ENCODE measurements at regions not wholly inside any gene's neighbourhood (a gene's known extent, or its start where the extent isn't known, plus 50 kb on each side); places are given as distances from the start of the nearest gene placed in this dataset.

GRCh38 chr2:221677688-221678087 lies 105.6 kb upstream of the EPHA4 start:
- H3K27me3 ChIP-seq (ENCODE audit: control insufficient read depth in 3 of 3, insufficient read depth in 3 of 3, low read length in 2 of 3) = no peaks in the 10 kb centered on the region
- WGBS, 2 donors = 77 to 83% methylated on average over 1 of the region's 1 CpG
- H3K4me1 ChIP-seq (ENCODE audit: control insufficient read depth in 5 of 5, insufficient read depth in 5 of 5, low read length in 5 of 5) = no peaks in the 10 kb centered on the region
- no peak for TF ChIP-seq CTCF (IDR thresholded peaks at IDR 0.05; ENCODE audit: control extremely low read depth, extremely low read depth)
- no peak for DNase-seq
- H3K4me3 ChIP-seq = no peak overlapping the region
- no peak overlapping the region for H3K27ac ChIP-seq (ENCODE audit: low read depth in 1 of 2, low read length in 1 of 2)
- H3K9me3 ChIP-seq (ENCODE audit: control insufficient read depth in 4 of 4, insufficient read depth in 3 of 4, low read length in 3 of 4) = no peaks in the 10 kb centered on the region
- no peaks in the 10 kb centered on the region for H3K36me3 ChIP-seq (ENCODE audit: control insufficient read depth in 4 of 4, insufficient read depth in 4 of 4, low read length in 4 of 4)
- no peak overlapping the region for H3K9ac ChIP-seq (ENCODE audit: insufficient read depth in 1 of 2, low read length in 2 of 2)
- no peak for ATAC-seq (ENCODE audit: insufficient read depth, low FRiP score)

GRCh38 chr2:221676566-221677172 lies 104.6 kb upstream of the EPHA4 start:
- 80 to 89% methylated on average over 6 of the region's 6 CpGs for WGBS, 2 donors

GRCh38 chr2:221675201-221675908 lies 103.3 kb upstream of the EPHA4 start:
- no peak for TF ChIP-seq CTCF (IDR thresholded peaks at IDR 0.05; ENCODE audit: control extremely low read depth, extremely low read depth)
- DNase-seq = no peak
- no peak overlapping the region for H3K27ac ChIP-seq (ENCODE audit: low read depth in 1 of 2, low read length in 1 of 2)
- H3K27me3 ChIP-seq (ENCODE audit: control insufficient read depth in 3 of 3, insufficient read depth in 3 of 3, low read length in 2 of 3) = no peaks in the 10 kb centered on the region
- H3K4me3 ChIP-seq = no peak overlapping the region
- no peaks in the 10 kb centered on the region for H3K4me1 ChIP-seq (ENCODE audit: control insufficient read depth in 5 of 5, insufficient read depth in 5 of 5, low read length in 5 of 5)
- no peak for ATAC-seq (ENCODE audit: insufficient read depth, low FRiP score)
- 76% methylated on average over 5 of the region's 5 CpGs for WGBS, 2 donors
- no peaks in the 10 kb centered on the region for H3K9me3 ChIP-seq (ENCODE audit: control insufficient read depth in 4 of 4, insufficient read depth in 3 of 4, low read length in 3 of 4)
- H3K36me3 ChIP-seq (ENCODE audit: control insufficient read depth in 4 of 4, insufficient read depth in 4 of 4, low read length in 4 of 4) = no peaks in the 10 kb centered on the region
- no peak overlapping the region for H3K9ac ChIP-seq (ENCODE audit: insufficient read depth in 1 of 2, low read length in 2 of 2)

More at GRCh38 chr2:221676566-221677172, 104.6 kb upstream of the EPHA4 start:
- Histone ChIP-seq H3K27ac (ENCODE audit: low read depth in 1 of 2, low read length in 1 of 2) (no peak overlapping the region), H3K4me1 (ENCODE audit: control insufficient read depth in 5 of 5, insufficient read depth in 5 of 5, low read length in 5 of 5) (no peaks in the 10 kb centered on the region), H3K9ac (ENCODE audit: insufficient read depth in 1 of 2, low read length in 2 of 2) (no peak overlapping the region), H3K9me3 (ENCODE audit: control insufficient read depth in 4 of 4, insufficient read depth in 3 of 4, low read length in 3 of 4) (no peaks in the 10 kb centered on the region), H3K36me3 (ENCODE audit: control insufficient read depth in 4 of 4, insufficient read depth in 4 of 4, low read length in 4 of 4) (no peaks in the 10 kb centered on the region), H3K4me3 (no peak overlapping the region), H3K27me3 (ENCODE audit: control insufficient read depth in 3 of 3, insufficient read depth in 3 of 3, low read length in 2 of 3) (no peaks in the 10 kb centered on the region)
- no peak for TF ChIP-seq CTCF (IDR thresholded peaks at IDR 0.05; ENCODE audit: control extremely low read depth, extremely low read depth)
- DNase-seq = peak in 1 of 3 donors; percentile 13
- ATAC-seq (ENCODE audit: insufficient read depth, low FRiP score) = no peak

Measured in lung (tissue), 11 donors.